HG03108 (cell line): ENCODE measurements at regions not wholly inside any gene's neighbourhood (a gene's known extent, or its start where the extent isn't known, plus 50 kb on each side); places are given as distances from the start of the nearest gene placed in this dataset.

Experiments used
- ATAC-seq: cut with Tn5 transposase; IDR thresholded peaks from one replicate; pipeline ENCODE4 v1.9.1; 2021; ENCODE audit warnings: moderate library complexity; ENCODE audit not compliant: unreplicated experiment

- ATAC-seq: no peak
These were observed 155.0 kb upstream of the GLI2 start for GRCh38 chr2:120580709-120581108.

- ATAC-seq: no peak
These were observed 152.5 kb upstream of the GLI2 start for GRCh38 chr2:120583121-120583520.

- ATAC-seq: no peak
These were observed 151.7 kb upstream of the GLI2 start for GRCh38 chr2:120583851-120584570.

- no peak for ATAC-seq
These were observed 149.0 kb upstream of the GLI2 start for GRCh38 chr2:120586507-120587278.

GRCh38 chr2:120587279-120587996 is 148.2 kb upstream of the GLI2 start:
- ATAC-seq: no peak

GRCh38 chr2:120587997-120588336 is 147.7 kb upstream of the GLI2 start:
- ATAC-seq: no peak

GRCh38 chr2:120589771-120590608 is 145.7 kb upstream of the GLI2 start:
- no peak for ATAC-seq

- no peak for ATAC-seq
These were observed 144.8 kb upstream of the GLI2 start for GRCh38 chr2:120590841-120591240.

- no peak for ATAC-seq
These were observed 144.1 kb upstream of the GLI2 start for GRCh38 chr2:120591572-120591971.

- ATAC-seq: no peak
These were observed 143.6 kb upstream of the GLI2 start for GRCh38 chr2:120592084-120592483.

GRCh38 chr2:120593921-120594686 is 141.6 kb upstream of the GLI2 start:
- no peak for ATAC-seq

- ATAC-seq: no peak
These were observed 140.6 kb upstream of the GLI2 start for GRCh38 chr2:120594856-120595685.

GRCh38 chr2:120595739-120596138 is 139.9 kb upstream of the GLI2 start:
- no peak for ATAC-seq

- ATAC-seq: no peak
These were observed 139.4 kb upstream of the GLI2 start for GRCh38 chr2:120596191-120596811.

GRCh38 chr2:120596990-120597594 is 138.6 kb upstream of the GLI2 start:
- no peak for ATAC-seq

GRCh38 chr2:120597595-120598193 is 138.0 kb upstream of the GLI2 start:
- no peak for ATAC-seq

GRCh38 chr2:120598416-120598815 is 137.3 kb upstream of the GLI2 start:
- ATAC-seq: no peak

- no peak for ATAC-seq
These were observed 136.6 kb upstream of the GLI2 start for GRCh38 chr2:120599072-120599471.
